Calu3 (cell line): ENCODE measurements at regions not wholly inside any gene's neighbourhood (a gene's known extent, or its start where the extent isn't known, plus 50 kb on each side); places are given as distances from the start of the nearest gene placed in this dataset.

Experiments
- BruUV-seq: library from RNA; stranded (reverse); fragments of 400-500 nt; replicated peaks from 2 replicates; lab custom pipeline; 2021; lab: Mats Ljungman, UMichigan
- CTCF ChIA-PET: fragments of 300-600 bp; sonication (Branson Sonifier 250); formaldehyde crosslinking; loops from one replicate; lab custom pipeline; 2022; ENCODE audit warnings: antibody characterized with exemption; lab: Charles Lee
- DNase-seq: peaks from one replicate; pipeline ENCODE4 v3.0.0; 2022
- H3K27ac Mint-ChIP-seq: one replicate; pipeline ENCODE4 v1.8.0; 2022; ENCODE audit warnings: mixed read lengths; ENCODE audit not compliant: unreplicated experiment
- H3K27me3 Mint-ChIP-seq: one replicate; pipeline ENCODE4 v1.8.0; 2022; ENCODE audit warnings: mixed read lengths; ENCODE audit not compliant: unreplicated experiment
- H3K36me3 Mint-ChIP-seq: one replicate; pipeline ENCODE4 v1.8.0; 2022; ENCODE audit warnings: mild to moderate bottlenecking, moderate library complexity, mixed read lengths; ENCODE audit not compliant: insufficient read depth, unreplicated experiment
- H3K4me1 Mint-ChIP-seq: one replicate; pipeline ENCODE4 v1.8.0; 2022; ENCODE audit warnings: mild to moderate bottlenecking, low read depth, mixed read lengths; ENCODE audit not compliant: unreplicated experiment
- H3K4me3 Mint-ChIP-seq: one replicate; pipeline ENCODE4 v1.8.0; 2022; ENCODE audit warnings: mild to moderate bottlenecking, low read depth, moderate library complexity, mixed read lengths; ENCODE audit not compliant: unreplicated experiment
- H3K9me3 Mint-ChIP-seq: one replicate; pipeline ENCODE4 v1.8.0; 2022; ENCODE audit warnings: low read depth, mixed read lengths; ENCODE audit not compliant: unreplicated experiment
- CTCF ChIP-seq: fragments of 200-600 bp; IDR thresholded peaks from one replicate; pipeline ENCODE4 v1.8.0; 2022; ENCODE audit warnings: antibody characterized with exemption; ENCODE audit not compliant: unreplicated experiment
- intact Hi-C: fragments of 100-400 bp; cut with micrococcal nuclease; formaldehyde crosslinking; loops from one replicate; pipeline ENCODE4 v1.10.0; 2022; ENCODE audit not compliant: unreplicated experiment

- DNase-seq: no peak
- intact Hi-C loops: no loop called here
- Mint-ChIP-seq H3K9me3 (peaks cover 2% of the 10 kb centered on the region), H3K36me3 (no peaks in the 10 kb centered on the region), H3K27ac (no peak overlapping the region), H3K4me3 (no peak overlapping the region), H3K4me1 (no peaks in the 10 kb centered on the region), H3K27me3 (no peaks in the 10 kb centered on the region)
- TF ChIP-seq CTCF: no peak
- CTCF ChIA-PET: no interaction called here
- BruUV-seq: no TSS peak
Observed at GRCh38 chrX:94914235-94914634, 1240.2 kb downstream of the FAM133A start.

- CTCF ChIA-PET: no interaction called here
- Mint-ChIP-seq H3K27ac (no peak overlapping the region), H3K36me3 (no peaks in the 10 kb centered on the region), H3K4me3 (no peak overlapping the region), H3K9me3 (peaks cover 6% of the 10 kb centered on the region), H3K27me3 (no peaks in the 10 kb centered on the region), H3K4me1 (no peaks in the 10 kb centered on the region)
- TF ChIP-seq CTCF: no peak
- intact Hi-C loops: no loop called here
- BruUV-seq: no TSS peak
- DNase-seq: no peak
Observed at GRCh38 chrX:94932278-94932965, 1258.4 kb downstream of the FAM133A start.

DNA sequence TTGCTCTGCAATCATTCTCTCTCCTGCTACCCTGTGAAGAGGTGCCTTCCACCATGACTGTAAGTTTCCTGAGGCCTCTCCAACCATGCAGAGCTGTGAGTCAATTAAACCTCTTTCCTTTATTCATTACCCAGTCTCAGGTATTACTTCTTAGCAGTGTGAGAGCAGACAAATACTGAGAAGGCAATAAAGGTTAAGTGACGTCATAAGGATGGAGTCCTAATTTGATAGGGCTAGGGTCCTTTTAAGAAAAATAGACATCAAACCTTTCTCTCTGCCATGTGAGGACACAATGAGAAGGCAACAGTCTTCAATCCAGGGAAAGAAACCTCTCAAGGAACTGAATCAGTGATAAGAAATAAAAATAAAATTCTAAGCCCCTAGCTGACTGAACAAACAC lies 1262.7 kb downstream of the FAM133A start:
- Mint-ChIP-seq H3K36me3 (no peaks in the 10 kb centered on the region), H3K4me1 (no peaks in the 10 kb centered on the region), H3K27me3 (no peaks in the 10 kb centered on the region), H3K9me3 (peaks cover 4% of the 10 kb centered on the region), H3K4me3 (no peak overlapping the region), H3K27ac (no peak overlapping the region)
- CTCF ChIA-PET: no interaction called here
- no peak for TF ChIP-seq CTCF
- BruUV-seq: no TSS peak
- DNase-seq: no peak
- intact Hi-C loops: no loop called here

DNA sequence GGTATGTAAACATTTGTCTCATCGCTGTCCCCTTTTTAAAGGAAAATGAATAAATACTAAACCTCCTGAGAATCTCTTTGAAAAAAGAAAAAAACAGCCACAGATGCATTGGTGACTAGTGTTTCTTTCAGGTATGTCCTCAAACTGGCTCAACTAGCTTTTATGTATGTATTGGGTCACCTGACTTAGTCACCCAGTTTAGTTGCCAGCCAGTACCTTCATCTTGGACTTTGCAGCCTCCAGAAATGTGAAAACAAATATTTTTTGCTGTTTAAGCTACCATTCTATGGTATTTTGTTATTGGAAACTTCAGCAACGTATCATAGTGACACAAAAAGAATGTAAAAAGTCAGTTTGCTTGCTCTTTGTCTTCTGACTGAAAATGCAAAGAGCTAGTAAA lies 1263.5 kb downstream of the FAM133A start:
- intact Hi-C loops: no loop called here
- BruUV-seq: no TSS peak
- Mint-ChIP-seq H3K36me3 (no peaks in the 10 kb centered on the region), H3K4me3 (no peak overlapping the region), H3K27ac (no peak overlapping the region), H3K4me1 (no peaks in the 10 kb centered on the region), H3K9me3 (peaks cover 8% of the 10 kb centered on the region), H3K27me3 (no peaks in the 10 kb centered on the region)
- no peak for DNase-seq
- CTCF ChIA-PET: no interaction called here
- no peak for TF ChIP-seq CTCF
